ENCODE measurements at regions not wholly inside any gene's neighbourhood (a gene's known extent, or its start where the extent isn't known, plus 50 kb on each side); places are given as distances from the start of the nearest gene placed in this dataset.

- no peak for TF ChIP-seq POLR2A (IDR thresholded peaks at IDR 0.05)
- no peak for TF ChIP-seq CTCF (IDR thresholded peaks at IDR 0.05)
- Histone ChIP-seq H3K36me3 (no peaks in the 10 kb centered on the region), H3K27me3 (no peaks in the 10 kb centered on the region), H3K27ac (no peak overlapping the region), H3K9me3 (no peaks in the 10 kb centered on the region), H3K4me1 (no peaks in the 10 kb centered on the region), H3K4me3 (replicated peaks in 1 of 3) (no peak overlapping the region)
- WGBS, 2 donors = 84 to 93% methylated on average over 3 of the region's 3 CpGs
- DNase-seq = no peak
- intact Hi-C loops (cut with DNase I) = no loop called here
Measured at GRCh38 chr22:27011717-27012116, 354.3 kb downstream of the MIAT start.

GRCh38 chr22:27019827-27020226 lies 362.4 kb downstream of the MIAT start:
- Histone ChIP-seq H3K27me3 (no peaks in the 10 kb centered on the region), H3K4me1 (no peaks in the 10 kb centered on the region), H3K27ac (no peak overlapping the region), H3K4me3 (replicated peaks in 1 of 3) (no peak overlapping the region), H3K9me3 (no peaks in the 10 kb centered on the region), H3K36me3 (no peaks in the 10 kb centered on the region)
- 61 to 68% methylated on average over 4 of the region's 4 CpGs for WGBS, 2 donors
- no peak for TF ChIP-seq POLR2A (IDR thresholded peaks at IDR 0.05)
- intact Hi-C loops (cut with DNase I) = no loop called here
- DNase-seq = no peak

GRCh38 chr22:27022274-27022895 lies 365.0 kb downstream of the MIAT start:
- no peak for DNase-seq
- no peak for TF ChIP-seq CTCF (IDR thresholded peaks at IDR 0.05)
- no peak for TF ChIP-seq POLR2A (IDR thresholded peaks at IDR 0.05)
- Histone ChIP-seq H3K4me3 (replicated peaks in 1 of 3) (no peak overlapping the region), H3K36me3 (no peaks in the 10 kb centered on the region), H3K27ac (no peak overlapping the region), H3K9me3 (no peaks in the 10 kb centered on the region), H3K4me1 (no peaks in the 10 kb centered on the region), H3K27me3 (no peaks in the 10 kb centered on the region)
- intact Hi-C loops (cut with DNase I) = no loop called here
- 73 to 81% methylated on average over 7 to 8 of the region's 8 CpGs for WGBS, 2 donors

GRCh38 chr22:27022896-27023361 lies 365.5 kb downstream of the MIAT start:
- intact Hi-C loops (cut with DNase I) = no loop called here
- no peaks in the 10 kb centered on the region for H3K36me3 ChIP-seq
- no peaks in the 10 kb centered on the region for H3K9me3 ChIP-seq
- no peak for DNase-seq
- WGBS, 2 donors = 48 to 52% methylated on average over 15 to 17 of the region's 17 CpGs
- no peaks in the 10 kb centered on the region for H3K27me3 ChIP-seq
- H3K4me1 ChIP-seq = no peaks in the 10 kb centered on the region
- no peak overlapping the region for H3K4me3 ChIP-seq (replicated peaks in 1 of 3)
- no peak for TF ChIP-seq CTCF (IDR thresholded peaks at IDR 0.05)
- TF ChIP-seq POLR2A (IDR thresholded peaks at IDR 0.05) = no peak
- no peak overlapping the region for H3K27ac ChIP-seq

GRCh38 chr22:27023591-27023990 lies 366.2 kb downstream of the MIAT start:
- Histone ChIP-seq H3K9me3 (no peaks in the 10 kb centered on the region), H3K36me3 (no peaks in the 10 kb centered on the region), H3K27me3 (no peaks in the 10 kb centered on the region), H3K4me3 (replicated peaks in 1 of 3) (no peak overlapping the region), H3K4me1 (no peaks in the 10 kb centered on the region), H3K27ac (no peak overlapping the region)
- WGBS, 2 donors = 18 to 40% methylated on average over 1 of the region's 1 CpG
- no peak for TF ChIP-seq CTCF (IDR thresholded peaks at IDR 0.05)
- intact Hi-C loops (cut with DNase I) = no loop called here
- DNase-seq = no peak
